GM18873 (cell line): ENCODE measurements at regions not wholly inside any gene's neighbourhood (a gene's known extent, or its start where the extent isn't known, plus 50 kb on each side); places are given as distances from the start of the nearest gene placed in this dataset.
"Not testable (repeated sequence)": the region's sequence is repeated elsewhere in the genome, so short reads cannot be mapped to it uniquely, and the experiment has no call there.

Experiments used
- ATAC-seq: cut with Tn5 transposase; IDR thresholded peaks from one replicate; pipeline ENCODE4 v1.9.1; 2021; ENCODE audit warnings: mild to moderate bottlenecking, moderate library complexity, moderate number of reproducible peaks; ENCODE audit not compliant: unreplicated experiment, low FRiP score

- ATAC-seq = no peak
These were observed 143.8 kb downstream of the HSD17B3 start for GRCh38 chr9:96158147-96158546.

GRCh38 chr9:96157675-96158074 lies 144.3 kb downstream of the HSD17B3 start:
- no peak for ATAC-seq

GRCh38 chr9:96156171-96156974 lies 145.6 kb downstream of the HSD17B3 start:
- no peak for ATAC-seq

- ATAC-seq = no peak
These were observed 147.9 kb downstream of the HSD17B3 start for GRCh38 chr9:96154081-96154480.

- ATAC-seq = no peak
These were observed 149.4 kb downstream of the HSD17B3 start for GRCh38 chr9:96152550-96152949.

- peak; percentile 84 for ATAC-seq
These were observed 151.4 kb downstream of the HSD17B3 start for GRCh38 chr9:96150324-96151227.

- ATAC-seq = peak; percentile 31
These were observed 152.3 kb downstream of the HSD17B3 start for GRCh38 chr9:96149533-96150280.

- no peak for ATAC-seq
These were observed 153.1 kb downstream of the HSD17B3 start for GRCh38 chr9:96148634-96149532.

GRCh38 chr9:96147029-96147428 lies 154.9 kb downstream of the HSD17B3 start:
- not testable (repeated sequence) for ATAC-seq

- ATAC-seq = no peak
These were observed 160.3 kb downstream of the HSD17B3 start for GRCh38 chr9:96141666-96142065.

GRCh38 chr9:96141128-96141474 lies 160.9 kb downstream of the HSD17B3 start:
- ATAC-seq = no peak

- ATAC-seq = no peak
These were observed 161.5 kb downstream of the HSD17B3 start for GRCh38 chr9:96140296-96141127.

- ATAC-seq = no peak
These were observed 162.2 kb downstream of the HSD17B3 start for GRCh38 chr9:96139592-96140295.

GRCh38 chr9:96138616-96139015 lies 163.4 kb downstream of the HSD17B3 start:
- no peak for ATAC-seq

GRCh38 chr9:96137671-96138429 lies 164.1 kb downstream of the HSD17B3 start:
- ATAC-seq = peak; percentile 47

GRCh38 chr9:96136992-96137670 lies 164.8 kb downstream of the HSD17B3 start:
- ATAC-seq = peak; percentile 89

- no peak for ATAC-seq
These were observed 166.2 kb downstream of the HSD17B3 start for GRCh38 chr9:96135753-96136290.
